Tibial nerve (tissue), 4 donors: ENCODE measurements at regions not wholly inside any gene's neighbourhood (a gene's known extent, or its start where the extent isn't known, plus 50 kb on each side); places are given as distances from the start of the nearest gene placed in this dataset.

ENCODE experiments used
- CTCF ChIP-seq, 5 experiments: fragments of 200-600 bp in 3 of 5; fragments of 450-650 bp in 2 of 5; sonication (generic) in 3 of 5; IDR thresholded peaks; one replicate each; pipeline ENCODE4 v1.5.1; 2016 to 2019; ENCODE audit warnings: antibody characterized with exemption in 5 of 5, mild to moderate bottlenecking in 3 of 5, moderate library complexity in 2 of 5
- EP300 ChIP-seq, 2 donors: sonication (generic); formaldehyde crosslinking; IDR thresholded peaks; one replicate each; pipeline ENCODE4 v1.6.1; 2017; ENCODE audit warnings: antibody characterized with exemption in 2 of 2, mild to moderate bottlenecking in 1 of 2
- POLR2A ChIP-seq, 2 donors: fragments of 450-650 bp; IDR thresholded peaks; one replicate each; pipeline ENCODE4 v1.6.1; 2017; ENCODE audit warnings: antibody characterized with exemption in 2 of 2, mild to moderate bottlenecking in 2 of 2, moderate library complexity in 2 of 2

GRCh38 chr1:121448851-121449250 is 264.1 kb downstream of the SRGAP2C start:
- TF ChIP-seq CTCF (IDR thresholded peaks at IDR 0.05) (no peak), EP300 (IDR thresholded peaks at IDR 0.05) (no peak), POLR2A (IDR thresholded peaks at IDR 0.05) (no peak)
